ENCODE measurements at regions not wholly inside any gene's neighbourhood (a gene's known extent, or its start where the extent isn't known, plus 50 kb on each side); places are given as distances from the start of the nearest gene placed in this dataset.

DNA sequence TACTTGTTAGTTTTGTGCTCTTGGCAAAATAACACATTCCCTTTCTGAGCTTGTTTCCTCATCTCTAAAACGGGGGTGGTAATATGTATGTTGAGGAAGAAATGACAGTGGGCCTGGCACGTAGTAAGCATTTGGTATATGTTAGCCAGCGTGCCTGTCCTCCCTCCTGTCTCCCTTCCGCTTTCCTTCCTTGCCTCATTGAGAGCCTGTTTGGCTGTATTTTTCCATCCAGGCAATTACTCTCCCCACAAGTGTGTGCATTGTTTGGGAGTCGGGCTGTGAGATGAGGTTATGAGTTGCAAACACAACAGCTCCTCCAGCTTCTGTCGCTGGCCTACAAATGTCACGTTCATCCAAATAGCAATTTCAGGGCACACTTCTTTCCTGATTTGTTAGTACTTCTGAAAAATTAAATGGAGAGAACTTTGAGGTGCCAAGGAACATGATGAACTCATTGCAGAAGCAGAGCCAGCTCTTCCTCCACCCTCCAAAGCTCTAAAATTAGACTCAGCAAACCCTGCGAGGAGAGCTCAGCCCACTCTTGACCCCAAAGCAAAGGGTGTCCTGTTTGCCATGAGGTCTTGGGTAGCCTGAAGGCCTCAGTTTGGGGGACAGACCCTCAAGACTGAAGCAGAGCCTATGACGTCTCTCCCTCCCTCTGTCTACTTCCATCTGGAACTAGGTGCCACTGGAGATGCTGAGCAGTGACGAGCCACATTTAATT is 50.7 kb upstream of the TOX2 start:
- DNase-seq, result no peak

DNA sequence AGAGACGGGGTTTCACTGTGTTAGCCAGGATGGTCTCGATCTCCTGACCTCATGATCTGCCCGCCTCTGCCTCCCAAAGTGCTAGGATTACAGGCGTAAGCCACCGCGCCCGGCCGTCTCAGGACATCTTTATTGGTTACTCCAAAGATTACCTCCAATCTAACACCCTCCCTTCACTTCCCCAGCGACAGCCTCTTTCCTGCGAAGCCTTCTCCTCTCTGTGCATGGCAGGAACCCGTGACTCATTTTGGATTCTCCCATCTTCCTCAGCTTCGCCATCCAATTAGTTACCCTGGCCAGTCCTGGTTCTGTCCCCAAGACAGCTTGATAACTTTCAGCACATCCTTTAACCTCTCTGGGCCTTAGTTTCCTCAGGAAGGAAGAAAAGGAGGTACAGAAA is 51.3 kb upstream of the TOX2 start:
- DNase-seq, result no peak

DNA sequence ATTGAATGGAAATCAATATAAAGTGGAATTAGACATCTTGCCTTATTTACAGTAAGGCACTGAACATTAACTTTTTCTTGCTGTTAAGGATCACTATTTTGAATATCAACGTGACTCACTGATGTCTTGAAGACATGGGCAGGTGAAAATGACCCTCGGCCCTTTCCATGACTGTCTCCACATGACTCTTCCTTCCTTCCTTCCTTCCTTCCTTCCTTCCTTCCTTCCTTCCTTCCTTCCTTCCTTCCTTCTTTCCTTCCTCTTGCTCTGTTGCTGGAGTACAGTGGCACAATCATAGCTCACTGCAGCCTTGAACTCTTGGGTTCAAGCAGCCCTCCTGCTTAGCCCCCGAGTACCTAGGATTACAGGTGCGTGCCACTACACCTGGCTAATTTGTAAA is 52.2 kb upstream of the TOX2 start:
- DNase-seq, result no peak

DNA sequence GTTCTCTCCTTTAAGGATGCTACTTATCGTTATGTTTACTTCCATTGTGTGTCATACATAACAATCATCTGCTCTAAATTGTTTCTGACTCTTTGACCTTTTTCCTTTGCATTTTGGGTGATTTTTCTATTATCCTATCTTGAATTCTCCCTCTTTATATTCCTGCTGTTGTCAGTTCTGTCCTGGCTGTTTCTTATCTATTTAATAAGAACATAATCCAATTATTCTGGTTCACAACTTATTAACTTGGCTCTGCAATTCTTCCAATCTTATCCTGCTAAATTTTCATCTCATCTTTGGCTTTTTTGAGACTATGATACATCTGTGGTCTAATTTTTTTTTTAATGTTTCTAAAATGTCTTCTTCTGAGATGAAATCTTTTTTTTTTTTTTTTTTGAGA is 54.7 kb upstream of the TOX2 start:
- DNase-seq, result no peak

DNA sequence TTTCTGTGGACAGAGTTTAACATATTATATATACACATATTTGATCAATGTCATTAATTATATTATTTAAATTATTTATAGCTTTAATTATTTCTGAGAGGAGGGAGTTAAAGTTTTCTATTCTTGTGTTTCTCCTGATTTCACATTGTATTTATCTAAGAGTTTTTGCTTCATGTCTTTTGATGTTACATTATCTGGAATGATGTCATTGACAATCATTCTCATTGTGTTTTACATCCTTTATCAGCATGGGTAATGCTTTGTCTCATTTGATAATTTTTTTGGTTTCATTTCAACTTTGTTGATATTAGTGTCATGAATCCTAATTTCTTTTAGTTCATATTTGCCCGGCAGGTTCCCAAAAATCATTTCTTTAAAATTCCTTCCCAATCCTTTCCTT is 56.7 kb upstream of the TOX2 start:
- DNase-seq, result no peak

DNA sequence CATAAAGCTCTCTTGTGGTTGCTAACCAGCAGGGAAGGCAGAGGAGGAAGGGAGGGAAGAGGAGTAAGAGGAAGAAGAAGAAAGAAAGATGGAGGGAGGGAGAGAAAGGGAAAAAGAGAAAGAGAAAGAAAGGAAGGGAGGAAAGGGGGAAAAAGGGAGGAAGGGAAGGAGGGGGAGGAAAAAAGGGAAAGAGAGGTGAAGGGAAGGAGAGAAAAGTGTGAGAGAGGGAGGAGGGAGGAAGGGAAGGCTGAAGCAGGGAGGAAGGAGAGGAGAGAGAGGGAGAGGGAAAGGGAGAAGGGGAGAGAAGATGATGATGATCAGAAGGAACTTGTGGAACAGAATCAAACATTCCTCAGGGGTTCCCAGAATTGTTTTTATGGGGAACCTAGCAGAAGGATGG is 57.5 kb upstream of the TOX2 start:
- DNase-seq, result no peak

DNA sequence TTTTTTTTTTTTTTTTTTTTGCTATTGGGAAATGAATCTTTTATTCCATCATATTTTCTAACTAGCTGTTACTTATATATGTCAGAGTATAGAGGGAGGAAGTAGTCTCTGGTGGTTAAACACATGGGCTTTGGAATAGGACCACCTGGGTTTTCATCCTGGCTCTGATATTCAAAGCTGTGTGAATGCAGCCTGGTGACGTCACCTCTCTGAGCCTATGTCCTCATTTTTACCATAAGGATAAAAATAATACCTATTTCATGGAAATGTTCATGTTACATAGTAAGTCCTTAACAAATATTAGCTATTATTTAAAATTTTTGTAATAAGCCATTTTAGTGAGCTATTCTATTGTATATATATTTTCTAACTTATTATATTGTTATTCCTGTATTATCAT is 58.8 kb upstream of the TOX2 start:
- DNase-seq, result no peak

DNA sequence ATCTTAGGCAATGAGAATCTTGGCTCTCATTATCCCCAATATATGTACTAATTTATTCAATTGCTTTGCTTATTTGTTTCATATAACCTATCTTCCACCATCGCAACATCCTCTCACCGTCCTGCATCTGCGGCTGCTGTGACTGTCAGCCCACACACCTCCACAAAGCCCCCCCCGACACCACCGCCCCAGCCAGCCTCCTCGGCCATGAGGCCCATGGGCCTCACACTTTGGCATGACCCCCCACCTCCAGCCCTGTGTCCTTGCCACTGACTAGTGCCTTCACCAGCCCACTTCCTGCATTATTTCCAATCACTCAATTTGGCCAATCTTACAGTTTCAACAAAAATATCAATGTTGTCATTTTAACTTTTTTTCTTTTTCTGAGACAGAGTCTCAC is 60.7 kb upstream of the TOX2 start:
- no peak for DNase-seq

DNA sequence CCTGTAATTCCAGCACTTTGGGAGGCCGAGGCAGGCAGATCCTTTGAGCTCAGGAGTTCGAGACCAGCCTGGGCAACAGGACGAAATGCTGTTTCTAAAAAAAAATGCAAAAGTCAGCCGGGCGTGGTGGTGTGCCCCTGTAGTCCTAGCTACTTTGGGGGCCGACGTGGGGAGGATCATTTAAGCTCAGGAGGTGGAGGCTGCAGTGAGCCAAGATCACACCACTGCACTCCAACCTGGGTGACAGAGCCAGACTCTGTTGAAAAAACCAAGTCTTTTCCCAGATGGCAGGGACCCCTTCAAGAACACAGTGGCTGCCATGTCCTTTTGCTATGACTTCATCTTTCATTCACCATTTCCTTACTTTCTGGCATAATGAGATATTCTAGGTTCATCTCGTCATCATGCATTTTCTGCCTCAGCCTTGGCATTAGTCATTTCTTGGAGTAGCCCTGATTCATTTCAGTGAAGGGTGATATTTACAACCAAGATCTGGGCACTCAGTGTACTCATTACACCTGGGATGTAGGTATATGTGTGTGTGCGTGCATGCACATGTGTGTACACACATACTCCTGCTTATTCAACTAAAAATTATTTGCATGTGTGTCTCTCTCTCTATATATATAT is 61.4 kb upstream of the TOX2 start:
- DNase-seq, result no peak

DNA sequence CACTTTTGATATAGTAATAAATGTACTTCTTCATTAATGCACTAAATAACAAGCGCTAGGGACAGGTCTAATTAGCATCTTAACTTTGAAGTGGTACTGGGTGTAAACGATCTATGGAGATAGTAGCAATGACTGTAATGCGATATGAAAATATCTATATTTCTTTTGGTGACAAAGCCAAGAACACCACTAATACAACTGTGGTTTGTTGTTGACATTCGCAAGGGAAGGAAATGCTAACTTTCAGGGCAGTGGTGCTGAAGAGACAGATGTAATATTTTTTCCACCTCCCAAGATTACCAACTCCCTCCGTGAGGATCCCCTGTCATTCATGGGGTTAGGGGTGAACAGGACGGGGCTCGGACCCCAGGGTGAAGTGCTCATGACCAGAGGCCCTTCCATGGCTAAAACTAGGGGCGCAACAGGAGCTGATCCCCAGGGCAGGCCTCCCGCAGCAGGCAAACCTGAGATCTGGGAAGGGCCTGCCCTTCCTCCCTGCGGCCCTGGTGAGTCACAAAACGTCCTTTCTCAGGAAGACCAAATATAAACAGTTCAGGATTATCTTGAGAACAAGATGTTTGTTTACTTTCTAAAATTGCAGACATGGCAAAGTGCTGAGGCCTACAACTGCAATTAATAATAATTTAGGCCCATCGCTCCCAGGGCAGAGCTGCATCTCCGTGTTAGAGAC is 65.0 kb upstream of the TOX2 start:
- DNase-seq, result no peak

DNA sequence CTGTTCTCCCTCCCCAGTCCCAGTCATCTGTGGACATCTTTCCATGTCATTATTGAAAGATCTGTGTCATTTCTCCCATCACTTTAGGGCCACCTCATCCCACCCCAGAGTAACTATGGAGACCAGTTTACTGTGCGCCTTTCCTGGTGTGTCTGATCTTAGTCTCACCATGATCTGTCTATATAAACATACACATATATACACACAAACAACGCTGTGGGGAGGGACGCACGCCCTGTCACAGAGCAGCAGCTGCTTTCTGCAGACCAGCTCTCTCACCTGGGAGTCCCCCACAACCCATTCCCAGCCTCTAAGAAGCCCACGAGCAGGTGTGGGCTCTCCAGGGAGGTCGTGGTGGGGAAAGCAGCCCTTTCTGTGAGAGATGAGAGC is 68.1 kb upstream of the TOX2 start:
- DNase-seq, result no peak

DNA sequence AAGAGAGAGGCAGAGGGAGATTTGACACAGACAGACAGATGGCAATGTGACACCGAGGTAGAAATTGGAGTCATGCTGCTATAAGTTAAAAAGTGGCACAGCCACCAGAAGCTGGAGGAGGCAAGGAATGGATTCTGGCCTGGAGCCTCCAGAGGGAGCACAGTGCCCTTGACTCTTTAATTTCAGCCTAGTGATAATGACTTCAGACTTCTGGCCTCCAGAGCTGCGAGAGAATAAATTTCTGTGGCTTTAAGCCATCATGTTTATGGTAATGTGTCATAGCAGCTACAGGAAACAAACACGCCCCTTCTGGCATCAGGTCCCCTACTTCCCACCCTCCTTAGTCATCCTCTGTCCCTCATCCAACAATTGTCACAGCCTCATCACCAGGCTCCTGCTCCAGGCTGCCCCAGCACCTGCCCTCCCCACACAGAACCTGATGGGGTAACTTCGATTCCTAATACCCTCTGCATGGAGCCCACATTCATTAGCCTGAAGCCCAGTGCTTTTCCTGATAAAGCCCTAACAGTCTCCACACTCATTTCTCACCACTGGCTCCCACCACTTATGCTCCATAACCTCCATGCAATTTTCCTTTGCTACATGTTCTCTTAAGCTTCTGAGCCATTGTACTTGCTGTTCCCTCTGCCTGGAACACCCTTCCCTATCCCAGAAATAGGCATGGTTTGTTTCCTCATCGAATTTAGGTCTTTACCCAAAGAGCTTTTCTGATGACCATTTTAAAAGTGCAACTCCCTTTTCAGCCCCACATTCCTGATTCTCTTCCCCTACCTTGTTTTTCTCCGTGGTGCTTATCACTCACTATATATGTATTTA is 69.7 kb upstream of the TOX2 start:
- no peak for DNase-seq

DNA sequence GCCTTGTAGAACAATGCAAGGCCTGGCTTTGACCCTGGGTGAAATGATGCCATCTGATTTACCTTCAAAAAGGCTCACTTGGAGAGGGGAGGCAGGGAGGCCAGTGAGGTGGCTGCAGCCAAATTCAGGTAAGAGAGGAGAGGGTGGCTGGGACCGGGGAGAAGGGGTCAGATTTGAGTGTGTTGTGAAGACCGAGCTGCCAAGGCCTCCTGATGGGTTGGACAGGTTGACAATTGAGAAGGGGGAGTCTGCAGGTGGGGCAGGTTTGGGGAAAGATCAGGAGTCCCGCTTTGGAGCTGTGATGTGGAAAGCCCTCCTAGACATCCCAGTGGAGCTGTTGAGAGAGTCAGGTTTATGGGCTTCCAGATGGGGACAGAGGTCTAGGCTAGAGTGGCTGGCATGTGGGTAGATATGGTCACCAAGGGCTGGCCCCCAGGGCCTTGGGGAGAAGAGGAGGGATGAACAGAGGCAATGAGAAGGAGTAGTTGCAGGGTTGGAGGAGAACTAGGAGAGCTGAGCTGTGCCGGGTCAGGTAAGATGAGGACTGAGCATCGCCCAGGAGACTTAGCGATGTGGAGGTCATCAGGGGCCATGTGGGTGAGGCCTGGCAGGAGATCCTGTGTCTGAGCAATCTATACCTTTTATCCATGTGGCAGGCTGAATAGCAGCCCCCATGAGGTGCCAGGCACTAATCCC is 70.5 kb upstream of the TOX2 start:
- DNase-seq, result no peak

DNA sequence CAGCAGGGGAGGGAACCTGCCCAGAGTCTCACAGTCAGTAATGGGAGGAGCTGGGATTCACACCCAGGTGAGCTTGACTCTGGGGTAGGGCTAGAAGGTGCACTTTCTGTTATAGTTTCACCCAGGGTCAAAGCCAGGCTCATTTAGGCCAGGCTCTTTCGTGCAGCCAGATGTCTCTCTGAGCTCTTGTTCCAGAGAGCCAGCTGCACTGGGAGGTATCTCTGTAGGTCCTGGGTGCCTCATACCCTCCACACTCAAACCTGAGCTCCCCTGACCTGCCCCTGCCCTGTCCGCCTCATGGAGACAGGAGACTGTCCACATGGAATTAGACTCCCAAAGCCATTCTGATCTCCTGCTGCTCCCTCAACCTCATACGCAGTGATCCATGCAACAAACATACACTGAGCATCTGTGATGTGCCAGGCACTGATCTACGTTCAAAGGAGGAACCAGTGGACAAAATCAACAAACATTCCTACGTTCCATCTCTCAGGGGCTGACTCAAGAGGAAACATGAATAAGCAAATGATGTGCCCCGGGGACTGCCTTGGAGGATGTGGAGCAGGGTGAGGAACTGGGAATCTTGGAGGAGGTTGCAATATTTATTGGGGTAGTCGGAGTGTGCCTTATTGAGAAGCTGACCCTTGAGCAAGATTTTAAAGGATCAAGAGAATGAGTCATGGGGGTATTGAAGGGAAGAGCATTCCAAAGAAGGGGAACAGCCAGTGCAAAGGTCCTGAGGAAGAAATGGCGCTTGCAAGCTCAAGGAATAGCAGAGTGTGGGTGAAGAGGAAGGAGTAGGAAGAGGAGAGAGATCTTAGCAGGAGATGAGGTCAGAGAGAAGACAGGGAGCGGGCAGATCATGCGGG is 71.3 kb upstream of the TOX2 start:
- DNase-seq, result no peak

DNA sequence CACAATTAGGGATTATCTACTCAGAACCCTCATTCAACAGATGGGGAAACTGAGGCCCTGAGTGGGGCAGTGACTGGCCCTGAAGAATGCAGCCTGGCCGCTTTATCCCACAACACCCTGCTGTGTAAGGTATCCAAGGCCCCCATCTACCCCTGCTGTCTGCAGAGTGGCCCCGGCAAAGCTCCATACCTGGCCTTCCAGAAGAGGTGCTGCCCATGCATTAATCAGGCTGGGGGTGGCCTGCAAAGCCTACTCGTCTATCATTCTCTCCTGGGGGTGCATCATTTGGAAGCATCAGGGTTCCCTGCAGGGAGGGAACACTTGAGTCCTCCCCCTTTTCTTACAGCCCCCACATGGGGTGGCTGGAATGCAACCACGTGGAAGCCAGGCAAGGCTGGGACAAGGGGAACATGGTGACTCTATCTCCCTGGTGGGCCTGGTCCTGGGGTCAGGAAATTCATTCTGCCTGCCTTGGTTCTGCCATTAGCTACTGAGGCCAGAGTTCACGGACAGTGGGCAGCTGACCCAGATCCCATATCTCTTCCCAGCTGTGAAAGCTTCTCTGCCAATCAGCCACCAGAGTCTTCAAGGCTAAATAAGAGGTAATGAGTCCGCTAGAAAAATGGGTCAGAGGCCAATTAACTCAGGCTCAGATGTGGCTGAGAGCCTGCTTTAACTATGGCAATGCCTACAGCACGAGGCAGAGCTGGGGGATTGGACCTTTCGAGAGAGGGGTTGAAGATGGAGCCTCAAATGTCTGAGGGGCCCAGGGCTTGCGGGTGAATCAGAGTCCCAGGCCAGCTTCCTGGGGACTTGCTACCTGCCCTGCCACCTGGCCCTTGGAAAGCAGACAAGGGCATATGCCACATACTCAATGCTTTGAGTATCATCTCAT is 72.3 kb upstream of the TOX2 start:
- DNase-seq, result no peak

DNA sequence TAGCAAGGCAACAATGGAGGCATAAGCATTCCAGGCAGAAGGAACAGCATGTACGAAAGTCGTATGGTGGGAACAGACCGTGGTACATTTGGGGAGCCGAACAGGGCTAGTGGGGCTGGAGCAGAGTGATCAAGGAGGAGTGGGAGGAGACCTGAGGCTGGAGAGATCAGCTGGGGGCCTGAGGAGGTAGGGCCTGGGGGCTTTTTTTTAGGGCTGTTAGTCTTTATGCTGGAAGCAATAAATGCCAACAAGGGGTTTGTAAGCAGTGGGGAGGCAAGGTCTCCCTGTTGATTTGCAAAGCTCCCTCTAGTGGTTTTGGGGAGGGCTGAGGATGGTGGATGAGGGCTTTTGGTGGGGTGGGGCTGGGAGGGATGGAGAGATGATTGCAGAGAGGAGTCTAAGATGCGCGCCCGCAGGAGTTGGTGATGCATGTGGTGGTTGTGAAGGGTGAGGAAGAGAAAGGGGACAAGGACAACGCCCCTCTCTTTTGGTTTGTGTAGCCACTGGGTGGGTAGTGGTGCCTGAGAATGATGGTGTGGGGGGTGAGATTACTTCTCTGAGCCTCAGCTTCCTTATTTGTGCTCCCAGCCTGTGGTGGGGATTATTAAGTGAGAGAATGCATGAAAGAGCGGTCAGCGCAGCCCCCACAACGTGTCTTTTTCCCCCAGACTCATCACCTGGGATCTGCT is 74.1 kb upstream of the TOX2 start:
- DNase-seq, result no peak

DNA sequence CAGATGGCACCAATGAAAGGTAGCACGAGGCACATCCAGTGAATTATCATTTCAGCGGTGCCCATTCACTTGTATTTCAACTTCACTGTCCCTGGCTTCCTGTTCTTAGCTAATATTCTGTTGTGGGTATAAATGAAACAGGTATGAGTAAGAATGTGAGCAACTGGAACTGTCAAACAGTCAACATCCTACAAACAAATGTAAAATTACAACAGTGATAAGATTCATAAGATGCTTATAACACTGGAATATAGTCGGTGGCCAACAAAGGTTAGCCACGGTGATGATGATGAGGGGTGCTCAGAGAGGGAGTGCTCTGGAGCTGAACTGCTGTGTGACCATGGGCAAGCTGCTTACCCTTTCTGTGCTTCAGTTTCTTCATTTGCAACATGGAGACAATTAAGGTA is 74.9 kb upstream of the TOX2 start:
- DNase-seq, result no peak

DNA sequence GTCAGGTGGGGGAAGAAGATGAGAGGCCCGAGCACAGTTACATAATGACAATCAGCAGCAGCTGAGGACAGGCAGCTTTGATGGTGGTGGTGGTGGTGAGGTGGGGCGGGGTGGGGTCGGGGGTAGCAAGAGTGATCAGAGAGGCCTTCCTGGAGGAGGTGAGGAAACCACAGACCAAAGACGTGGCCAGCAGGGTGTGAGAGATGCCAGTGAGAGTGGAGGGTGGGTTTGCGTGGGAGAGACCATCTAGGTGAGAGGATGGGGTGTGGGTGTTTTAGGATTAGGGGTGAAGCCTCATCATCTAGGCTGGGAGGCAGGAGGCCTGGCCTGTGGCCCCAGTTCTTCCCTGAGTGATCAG is 76.0 kb upstream of the TOX2 start:
- DNase-seq, result no peak

DNA sequence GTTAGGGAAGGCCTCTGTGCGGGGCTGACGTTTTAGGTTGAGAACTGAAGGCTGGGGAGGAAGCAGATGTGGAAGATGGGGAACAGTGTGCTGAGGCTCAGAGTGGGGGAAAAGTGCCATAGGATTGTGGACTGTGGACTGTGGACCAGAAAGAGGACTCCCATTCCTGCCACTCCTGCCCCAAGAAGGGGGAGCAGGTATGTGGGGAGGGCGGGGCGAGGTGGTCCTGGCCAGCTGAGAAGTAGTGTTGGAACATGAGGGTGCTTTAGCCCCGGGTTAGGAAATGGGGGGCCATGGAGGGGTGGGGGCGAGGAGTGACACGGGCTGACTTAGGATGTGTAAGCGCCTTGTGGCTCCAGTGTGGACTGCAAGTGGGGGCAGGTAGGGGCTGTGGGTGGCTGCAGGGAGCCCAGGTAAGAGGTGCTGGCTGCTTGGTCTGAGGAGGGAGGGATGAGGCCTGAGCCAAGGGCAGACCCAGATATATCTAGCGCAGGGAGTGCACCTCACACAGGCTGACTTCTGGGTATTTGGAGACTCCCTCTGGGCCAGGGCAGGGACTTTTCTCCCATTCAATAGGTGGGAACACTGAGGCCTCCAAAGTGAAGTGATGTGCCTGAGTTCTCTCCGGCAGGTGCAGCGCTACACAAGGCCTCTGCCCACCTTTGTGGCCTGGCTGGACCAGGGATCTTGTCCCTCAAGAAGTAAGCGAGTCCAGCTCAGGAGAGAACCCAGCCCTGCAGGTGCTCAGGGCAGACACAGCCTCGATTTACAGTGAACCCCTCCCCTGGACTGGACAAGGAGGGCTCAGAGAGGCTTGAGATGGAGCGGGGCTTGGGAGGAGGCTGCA is 76.6 kb upstream of the TOX2 start:
- DNase-seq, result no peak

All from NCI-H146 (cell line).